Dermis microvascular lymphatic vessel endothelial cell (primary cell): ENCODE measurements at regions not wholly inside any gene's neighbourhood (a gene's known extent, or its start where the extent isn't known, plus 50 kb on each side); places are given as distances from the start of the nearest gene placed in this dataset.
"Not testable (repeated sequence)": the region's sequence is repeated elsewhere in the genome, so short reads cannot be mapped to it uniquely, and the experiment has no call there.

Experiments
- DNase-seq, 2 donors: peaks; one replicate each; pipeline versions ENCODE4 v3.0.0 to v3.0.0-alpha.2; 2010; ENCODE audit warnings: low read depth in 2 of 2

GRCh38 chr4:141290771-141291170, 70.1 kb downstream of the ZNF330 start:
- DNase-seq = no peak

GRCh38 chr4:141294306-141294705, 73.6 kb downstream of the ZNF330 start:
- DNase-seq = no peak

GRCh38 chr4:141301216-141301615, 80.5 kb downstream of the ZNF330 start:
- no peak for DNase-seq

GRCh38 chr4:141302924-141303323, 82.2 kb downstream of the ZNF330 start:
- no peak for DNase-seq

- DNase-seq = no peak
Measured at GRCh38 chr4:141304346-141304745, 83.7 kb downstream of the ZNF330 start.

- no peak for DNase-seq
Measured at GRCh38 chr4:141306331-141306730, 85.6 kb downstream of the ZNF330 start.

- peak; percentile 42 to 70 for DNase-seq
Measured at GRCh38 chr4:141307241-141307689, 86.6 kb downstream of the ZNF330 start.

GRCh38 chr4:141309874-141310273, 89.2 kb downstream of the ZNF330 start:
- no peak for DNase-seq

GRCh38 chr4:141311246-141312204, 90.8 kb downstream of the ZNF330 start:
- DNase-seq = no peak

GRCh38 chr4:141314627-141315026, 93.9 kb downstream of the ZNF330 start:
- no peak for DNase-seq

- DNase-seq = no peak
Measured at GRCh38 chr4:141328560-141329173, 108.0 kb downstream of the ZNF330 start.

- DNase-seq = no peak
Measured at GRCh38 chr4:141329174-141329569, 108.5 kb downstream of the ZNF330 start.

GRCh38 chr4:141330616-141331015, 109.9 kb downstream of the ZNF330 start:
- DNase-seq = no peak

GRCh38 chr4:141331534-141332358, 111.1 kb downstream of the ZNF330 start:
- DNase-seq = no peak

GRCh38 chr4:141332359-141333181, 111.9 kb downstream of the ZNF330 start:
- DNase-seq = not testable (repeated sequence)

GRCh38 chr4:141333456-141334230, 112.9 kb downstream of the ZNF330 start:
- not testable (repeated sequence) for DNase-seq

- DNase-seq = no peak
Measured at GRCh38 chr4:141335166-141335565, 114.5 kb downstream of the ZNF330 start.

GRCh38 chr4:141338238-141338637, 117.5 kb downstream of the ZNF330 start:
- no peak for DNase-seq

GRCh38 chr4:141339391-141339790, 118.7 kb downstream of the ZNF330 start:
- DNase-seq = no peak

GRCh38 chr4:141339966-141340365, 119.3 kb downstream of the ZNF330 start:
- DNase-seq = no peak
